ENCODE measurements at regions not wholly inside any gene's neighbourhood (a gene's known extent, or its start where the extent isn't known, plus 50 kb on each side); places are given as distances from the start of the nearest gene placed in this dataset.

DNA sequence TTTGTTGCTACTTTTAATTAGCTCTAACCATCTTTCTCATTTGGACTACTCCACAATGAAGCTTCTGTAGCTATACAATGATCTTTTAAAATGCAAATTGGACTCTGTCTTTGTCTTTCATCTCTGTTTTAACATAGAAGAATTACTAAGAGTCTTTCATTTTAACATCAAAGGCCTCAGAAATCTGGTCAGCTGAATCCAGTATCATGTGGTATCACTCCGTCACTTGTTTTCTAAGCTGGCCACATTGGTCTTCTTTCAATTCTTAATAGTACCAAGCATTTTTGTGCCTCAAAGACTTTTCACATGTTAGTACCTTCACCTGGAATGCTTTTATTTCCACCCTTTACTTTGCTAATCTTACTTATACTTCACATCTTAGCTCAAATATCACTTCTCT is 95.5 kb upstream of the SLC16A7 start:
- Mint-ChIP-seq H3K27ac (no peak overlapping the region), H3K27me3 (peaks cover 3% of the 10 kb centered on the region)
- POLR2A ChIA-PET: no interaction called here

DNA sequence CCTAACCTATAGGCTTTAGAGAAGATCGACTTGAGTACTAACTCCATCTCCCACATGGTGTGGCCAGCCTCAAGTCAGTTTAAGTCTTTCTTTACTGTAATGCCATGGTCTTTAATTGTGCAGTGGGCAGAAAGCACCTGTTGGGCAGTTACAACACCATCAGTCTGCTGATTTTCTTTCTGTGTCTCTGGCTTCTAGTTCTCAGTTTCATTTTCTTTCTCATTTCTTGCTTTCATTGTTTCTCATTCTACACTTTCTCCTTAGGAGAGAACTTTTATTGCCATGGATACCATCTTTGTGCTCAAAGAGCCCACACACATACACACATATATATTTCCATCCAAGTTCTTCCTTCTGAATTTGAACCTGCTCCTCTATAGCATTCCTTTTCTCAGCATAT is 96.1 kb upstream of the SLC16A7 start:
- Histone ChIP-seq H3K79me2 (ENCODE audit: control insufficient read depth, insufficient read depth, low read length) (no peaks in the 10 kb centered on the region), H4K20me1 (ENCODE audit: control insufficient read depth, insufficient read depth, low read length, poor library complexity, severe bottlenecking) (no peaks in the 10 kb centered on the region), H3K9me3 (ENCODE audit: control extremely low read depth in 1 of 3, control insufficient read depth in 2 of 3, insufficient read depth in 1 of 3, low read length in 2 of 3) (no peaks in the 10 kb centered on the region), H3K4me1 (ENCODE audit: control insufficient read depth in 2 of 2, insufficient read depth in 2 of 2, low read length in 2 of 2) (peaks cover 17 to 26% of the 10 kb centered on the region in 2 donors), H2AFZ (ENCODE audit: insufficient read depth, low read depth, low read length, poor library complexity, severe bottlenecking) (peak overlapping the region; percentile 13), H3K9ac (ENCODE audit: low read length) (no peak overlapping the region), H3K27me3 (replicated peaks in 1 of 4; ENCODE audit: control extremely low read depth in 1 of 4, control insufficient read depth in 3 of 4, insufficient read depth in 4 of 4, low read length in 3 of 4) (no peaks in the 10 kb centered on the region), H3K36me3 (replicated peaks in 1 of 2; ENCODE audit: control extremely low read depth in 1 of 2, control insufficient read depth in 1 of 2, extremely low read depth in 1 of 2, insufficient read depth in 2 of 2, low read length in 1 of 2) (no peaks in the 10 kb centered on the region), H3K27ac (ENCODE audit: low read length in 2 of 2) (no peak overlapping the region), H3K4me3 (ENCODE audit: control extremely low read depth in 1 of 5, extremely low read depth in 1 of 5, insufficient read depth in 1 of 5, low read depth in 2 of 5, low read length in 4 of 5) (no peak overlapping the region), H3K4me2 (replicated peaks; ENCODE audit: low read depth, low read length, poor library complexity, severe bottlenecking) (peak overlapping the region; percentile 16)
- Mint-ChIP-seq H3K9me3 (ENCODE audit: insufficient read depth) (no peaks in the 10 kb centered on the region), H3K4me3 (no peak overlapping the region), H3K4me1 (peaks cover 22% of the 10 kb centered on the region), H3K27me3 (peaks cover 3% of the 10 kb centered on the region), H3K27ac (no peak overlapping the region)
- TF ChIP-seq EZH2 (IDR thresholded peaks at IDR 0.05; ENCODE audit: borderline replicate concordance, insufficient read depth, low read depth, low read length, poor library complexity, severe bottlenecking): no peak
- TF ChIP-seq, protein P1, sequence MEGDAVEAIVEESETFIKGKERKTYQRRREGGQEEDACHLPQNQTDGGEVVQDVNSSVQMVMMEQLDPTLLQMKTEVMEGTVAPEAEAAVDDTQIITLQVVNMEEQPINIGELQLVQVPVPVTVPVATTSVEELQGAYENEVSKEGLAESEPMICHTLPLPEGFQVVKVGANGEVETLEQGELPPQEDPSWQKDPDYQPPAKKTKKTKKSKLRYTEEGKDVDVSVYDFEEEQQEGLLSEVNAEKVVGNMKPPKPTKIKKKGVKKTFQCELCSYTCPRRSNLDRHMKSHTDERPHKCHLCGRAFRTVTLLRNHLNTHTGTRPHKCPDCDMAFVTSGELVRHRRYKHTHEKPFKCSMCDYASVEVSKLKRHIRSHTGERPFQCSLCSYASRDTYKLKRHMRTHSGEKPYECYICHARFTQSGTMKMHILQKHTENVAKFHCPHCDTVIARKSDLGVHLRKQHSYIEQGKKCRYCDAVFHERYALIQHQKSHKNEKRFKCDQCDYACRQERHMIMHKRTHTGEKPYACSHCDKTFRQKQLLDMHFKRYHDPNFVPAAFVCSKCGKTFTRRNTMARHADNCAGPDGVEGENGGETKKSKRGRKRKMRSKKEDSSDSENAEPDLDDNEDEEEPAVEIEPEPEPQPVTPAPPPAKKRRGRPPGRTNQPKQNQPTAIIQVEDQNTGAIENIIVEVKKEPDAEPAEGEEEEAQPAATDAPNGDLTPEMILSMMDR (IDR thresholded peaks at IDR 0.05): no peak
- intact Hi-C loops (cut with micrococcal nuclease): no loop called here
- ChIA-PET POLR2A (no interaction called here), CTCF (interaction anchor here (0.6 kb wide), 1 partner anchor 55 kb away, joined by 9 read pairs; no protein-coding TSS in a partner anchor)
- no CpG with 5 or more reads among the region's 1 CpG for WGBS (ENCODE audit: insufficient coverage)
- no peak for DNase-seq
- ATAC-seq (ENCODE audit: low read depth): no peak

More for the DNA sequence above, 95.5 kb upstream of the SLC16A7 start:
- Histone ChIP-seq H3K79me2 (ENCODE audit: control insufficient read depth, insufficient read depth, low read length) (no peaks in the 10 kb centered on the region), H3K9ac (ENCODE audit: low read length) (no peak overlapping the region), H3K9me3 (ENCODE audit: control extremely low read depth in 1 of 3, control insufficient read depth in 2 of 3, insufficient read depth in 1 of 3, low read length in 2 of 3) (no peaks in the 10 kb centered on the region), H3K27me3 (replicated peaks in 1 of 4; ENCODE audit: control extremely low read depth in 1 of 4, control insufficient read depth in 3 of 4, insufficient read depth in 4 of 4, low read length in 3 of 4) (no peaks in the 10 kb centered on the region), H3K4me2 (replicated peaks; ENCODE audit: low read depth, low read length, poor library complexity, severe bottlenecking) (peak overlapping the region; percentile 37), H2AFZ (ENCODE audit: insufficient read depth, low read depth, low read length, poor library complexity, severe bottlenecking) (peak overlapping the region; percentile 13), H3K4me3 (ENCODE audit: control extremely low read depth in 1 of 5, extremely low read depth in 1 of 5, insufficient read depth in 1 of 5, low read depth in 2 of 5, low read length in 4 of 5) (no peak overlapping the region), H3K4me1 (ENCODE audit: control insufficient read depth in 2 of 2, insufficient read depth in 2 of 2, low read length in 2 of 2) (peaks cover 16 to 24% of the 10 kb centered on the region in 2 donors), H3K27ac (ENCODE audit: low read length in 2 of 2) (peak overlapping the region in 1 of 2 donors; percentile 21), H4K20me1 (ENCODE audit: control insufficient read depth, insufficient read depth, low read length, poor library complexity, severe bottlenecking) (no peaks in the 10 kb centered on the region), H3K36me3 (replicated peaks in 1 of 2; ENCODE audit: control extremely low read depth in 1 of 2, control insufficient read depth in 1 of 2, extremely low read depth in 1 of 2, insufficient read depth in 2 of 2, low read length in 1 of 2) (no peaks in the 10 kb centered on the region)
- TF ChIP-seq, protein P1 (IDR thresholded peaks at IDR 0.05): no peak
- no peak for TF ChIP-seq EZH2 (IDR thresholded peaks at IDR 0.05; ENCODE audit: borderline replicate concordance, insufficient read depth, low read depth, low read length, poor library complexity, severe bottlenecking)
- DNase-seq: no peak
- Mint-ChIP-seq H3K9me3 (ENCODE audit: insufficient read depth) (no peaks in the 10 kb centered on the region), H3K4me1 (peaks cover 18% of the 10 kb centered on the region), H3K4me3 (no peak overlapping the region)
- CTCF ChIA-PET: interaction anchor here (0.6 kb wide), 1 partner anchor 54 kb away, joined by 9 read pairs; no protein-coding TSS in a partner anchor
- intact Hi-C loops (cut with micrococcal nuclease): no loop called here
- 42% methylated on average over 1 of the region's 1 CpG for WGBS (ENCODE audit: insufficient coverage)
- ATAC-seq (ENCODE audit: low read depth): no peak

All from B cell (primary cell).